GM13977 (cell line): ENCODE measurements at regions not wholly inside any gene's neighbourhood (a gene's known extent, or its start where the extent isn't known, plus 50 kb on each side); places are given as distances from the start of the nearest gene placed in this dataset.

ENCODE experiments used
- DNase-seq: peaks from one replicate; pipeline ENCODE4 v3.0.0; 2012; ENCODE audit warnings: low spot score
- CTCF ChIP-seq: IDR thresholded peaks from 2 replicates; pipeline ENCODE4 v1.5.1; 2012; ENCODE audit warnings: mild to moderate bottlenecking, control low read depth; ENCODE audit not compliant: insufficient read depth; ENCODE audit errors: extremely low read depth, missing control alignments
- in situ Hi-C: fragments of 300-500 bp; cut with MboI; formaldehyde crosslinking; loops from one replicate; pipeline ENCODE4 v1.12.0; 2022; ENCODE audit warnings: low sequenced_read_pairs, low pct_unique_long_range_greater_than_20kb, mixed read lengths, inconsistent platforms; ENCODE audit not compliant: unreplicated experiment

GRCh38 chr16:51877686-51878085 lies 669.3 kb downstream of the TOX3 start:
- no peak for DNase-seq
- in situ Hi-C loops, result no loop called here
- no peak for TF ChIP-seq CTCF

GRCh38 chr16:51876934-51877333 lies 670.0 kb downstream of the TOX3 start:
- TF ChIP-seq CTCF, result no peak
- no peak for DNase-seq
- in situ Hi-C loops, result no loop called here

- TF ChIP-seq CTCF, result no peak
- in situ Hi-C loops, result no loop called here
- no peak for DNase-seq
Measured at GRCh38 chr16:51876601-51876875, 670.4 kb downstream of the TOX3 start.

- DNase-seq, result no peak
- in situ Hi-C loops, result no loop called here
- TF ChIP-seq CTCF, result no peak
Measured at GRCh38 chr16:51875834-51876600, 670.9 kb downstream of the TOX3 start.

- in situ Hi-C loops, result no loop called here
- no peak for DNase-seq
- no peak for TF ChIP-seq CTCF
Measured at GRCh38 chr16:51872524-51872923, 674.4 kb downstream of the TOX3 start.

- TF ChIP-seq CTCF, result no peak
- DNase-seq, result no peak
- in situ Hi-C loops, result no loop called here
Measured at GRCh38 chr16:51870296-51870854, 676.6 kb downstream of the TOX3 start.
